ENCODE measurements at regions not wholly inside any gene's neighbourhood (a gene's known extent, or its start where the extent isn't known, plus 50 kb on each side); places are given as distances from the start of the nearest gene placed in this dataset.
A peak's percentile ranks its signal among the peaks of the same experiment; 100 is the strongest.

DNA sequence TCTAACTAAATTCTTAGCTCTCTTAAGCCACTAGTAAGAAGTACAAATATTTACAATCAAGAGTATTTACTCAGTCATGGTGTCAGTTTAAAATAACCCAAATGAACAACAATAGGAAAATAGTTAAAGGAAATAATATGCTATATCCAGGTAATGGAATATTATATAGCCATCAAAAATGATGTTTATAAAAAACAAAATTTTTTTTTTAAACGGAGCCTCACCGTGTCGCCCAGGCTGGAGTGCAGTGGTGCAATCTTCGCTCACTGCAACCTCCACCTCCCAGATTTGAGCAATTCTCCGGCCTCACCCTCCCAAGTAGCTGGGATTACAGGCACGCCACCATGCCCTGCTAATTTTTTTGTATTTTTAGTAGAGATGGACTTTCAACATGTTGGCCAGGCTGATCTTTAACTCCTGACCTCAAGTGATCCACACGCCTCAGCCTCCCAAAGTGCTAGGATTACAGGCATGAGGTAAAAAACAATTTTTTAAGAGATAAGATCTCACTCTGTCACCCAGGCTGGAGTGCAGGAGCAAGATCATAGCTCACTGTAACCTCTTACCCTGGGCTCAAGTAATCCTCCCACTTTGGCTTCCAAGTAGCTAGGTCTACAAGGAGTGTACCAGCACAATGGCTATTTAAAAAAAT is 132.5 kb downstream of the NOC3L start (continued):
- TF ChIP-seq, protein P1, sequence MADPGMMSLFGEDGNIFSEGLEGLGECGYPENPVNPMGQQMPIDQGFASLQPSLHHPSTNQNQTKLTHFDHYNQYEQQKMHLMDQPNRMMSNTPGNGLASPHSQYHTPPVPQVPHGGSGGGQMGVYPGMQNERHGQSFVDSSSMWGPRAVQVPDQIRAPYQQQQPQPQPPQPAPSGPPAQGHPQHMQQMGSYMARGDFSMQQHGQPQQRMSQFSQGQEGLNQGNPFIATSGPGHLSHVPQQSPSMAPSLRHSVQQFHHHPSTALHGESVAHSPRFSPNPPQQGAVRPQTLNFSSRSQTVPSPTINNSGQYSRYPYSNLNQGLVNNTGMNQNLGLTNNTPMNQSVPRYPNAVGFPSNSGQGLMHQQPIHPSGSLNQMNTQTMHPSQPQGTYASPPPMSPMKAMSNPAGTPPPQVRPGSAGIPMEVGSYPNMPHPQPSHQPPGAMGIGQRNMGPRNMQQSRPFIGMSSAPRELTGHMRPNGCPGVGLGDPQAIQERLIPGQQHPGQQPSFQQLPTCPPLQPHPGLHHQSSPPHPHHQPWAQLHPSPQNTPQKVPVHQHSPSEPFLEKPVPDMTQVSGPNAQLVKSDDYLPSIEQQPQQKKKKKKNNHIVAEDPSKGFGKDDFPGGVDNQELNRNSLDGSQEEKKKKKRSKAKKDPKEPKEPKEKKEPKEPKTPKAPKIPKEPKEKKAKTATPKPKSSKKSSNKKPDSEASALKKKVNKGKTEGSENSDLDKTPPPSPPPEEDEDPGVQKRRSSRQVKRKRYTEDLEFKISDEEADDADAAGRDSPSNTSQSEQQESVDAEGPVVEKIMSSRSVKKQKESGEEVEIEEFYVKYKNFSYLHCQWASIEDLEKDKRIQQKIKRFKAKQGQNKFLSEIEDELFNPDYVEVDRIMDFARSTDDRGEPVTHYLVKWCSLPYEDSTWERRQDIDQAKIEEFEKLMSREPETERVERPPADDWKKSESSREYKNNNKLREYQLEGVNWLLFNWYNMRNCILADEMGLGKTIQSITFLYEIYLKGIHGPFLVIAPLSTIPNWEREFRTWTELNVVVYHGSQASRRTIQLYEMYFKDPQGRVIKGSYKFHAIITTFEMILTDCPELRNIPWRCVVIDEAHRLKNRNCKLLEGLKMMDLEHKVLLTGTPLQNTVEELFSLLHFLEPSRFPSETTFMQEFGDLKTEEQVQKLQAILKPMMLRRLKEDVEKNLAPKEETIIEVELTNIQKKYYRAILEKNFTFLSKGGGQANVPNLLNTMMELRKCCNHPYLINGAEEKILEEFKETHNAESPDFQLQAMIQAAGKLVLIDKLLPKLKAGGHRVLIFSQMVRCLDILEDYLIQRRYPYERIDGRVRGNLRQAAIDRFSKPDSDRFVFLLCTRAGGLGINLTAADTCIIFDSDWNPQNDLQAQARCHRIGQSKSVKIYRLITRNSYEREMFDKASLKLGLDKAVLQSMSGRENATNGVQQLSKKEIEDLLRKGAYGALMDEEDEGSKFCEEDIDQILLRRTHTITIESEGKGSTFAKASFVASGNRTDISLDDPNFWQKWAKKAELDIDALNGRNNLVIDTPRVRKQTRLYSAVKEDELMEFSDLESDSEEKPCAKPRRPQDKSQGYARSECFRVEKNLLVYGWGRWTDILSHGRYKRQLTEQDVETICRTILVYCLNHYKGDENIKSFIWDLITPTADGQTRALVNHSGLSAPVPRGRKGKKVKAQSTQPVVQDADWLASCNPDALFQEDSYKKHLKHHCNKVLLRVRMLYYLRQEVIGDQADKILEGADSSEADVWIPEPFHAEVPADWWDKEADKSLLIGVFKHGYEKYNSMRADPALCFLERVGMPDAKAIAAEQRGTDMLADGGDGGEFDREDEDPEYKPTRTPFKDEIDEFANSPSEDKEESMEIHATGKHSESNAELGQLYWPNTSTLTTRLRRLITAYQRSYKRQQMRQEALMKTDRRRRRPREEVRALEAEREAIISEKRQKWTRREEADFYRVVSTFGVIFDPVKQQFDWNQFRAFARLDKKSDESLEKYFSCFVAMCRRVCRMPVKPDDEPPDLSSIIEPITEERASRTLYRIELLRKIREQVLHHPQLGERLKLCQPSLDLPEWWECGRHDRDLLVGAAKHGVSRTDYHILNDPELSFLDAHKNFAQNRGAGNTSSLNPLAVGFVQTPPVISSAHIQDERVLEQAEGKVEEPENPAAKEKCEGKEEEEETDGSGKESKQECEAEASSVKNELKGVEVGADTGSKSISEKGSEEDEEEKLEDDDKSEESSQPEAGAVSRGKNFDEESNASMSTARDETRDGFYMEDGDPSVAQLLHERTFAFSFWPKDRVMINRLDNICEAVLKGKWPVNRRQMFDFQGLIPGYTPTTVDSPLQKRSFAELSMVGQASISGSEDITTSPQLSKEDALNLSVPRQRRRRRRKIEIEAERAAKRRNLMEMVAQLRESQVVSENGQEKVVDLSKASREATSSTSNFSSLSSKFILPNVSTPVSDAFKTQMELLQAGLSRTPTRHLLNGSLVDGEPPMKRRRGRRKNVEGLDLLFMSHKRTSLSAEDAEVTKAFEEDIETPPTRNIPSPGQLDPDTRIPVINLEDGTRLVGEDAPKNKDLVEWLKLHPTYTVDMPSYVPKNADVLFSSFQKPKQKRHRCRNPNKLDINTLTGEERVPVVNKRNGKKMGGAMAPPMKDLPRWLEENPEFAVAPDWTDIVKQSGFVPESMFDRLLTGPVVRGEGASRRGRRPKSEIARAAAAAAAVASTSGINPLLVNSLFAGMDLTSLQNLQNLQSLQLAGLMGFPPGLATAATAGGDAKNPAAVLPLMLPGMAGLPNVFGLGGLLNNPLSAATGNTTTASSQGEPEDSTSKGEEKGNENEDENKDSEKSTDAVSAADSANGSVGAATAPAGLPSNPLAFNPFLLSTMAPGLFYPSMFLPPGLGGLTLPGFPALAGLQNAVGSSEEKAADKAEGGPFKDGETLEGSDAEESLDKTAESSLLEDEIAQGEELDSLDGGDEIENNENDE (IDR thresholded peaks at IDR 0.05; ENCODE audit: insufficient replicate concordance, low read length) = no peak
- peak; percentile 39; the same call in 1 of the 2 replicates for TF ChIP-seq KDM1A (IDR thresholded peaks at IDR 0.05; ENCODE audit: borderline replicate concordance, low read length)

Data from H1 (cell line).